ENCODE measurements at regions not wholly inside any gene's neighbourhood (a gene's known extent, or its start where the extent isn't known, plus 50 kb on each side); places are given as distances from the start of the nearest gene placed in this dataset.

- Histone ChIP-seq H4K20me1 (ENCODE audit: insufficient read depth) (no peaks in the 10 kb centered on the region), H3K4me3 (IDR thresholded peaks at IDR 0.05; ENCODE audit: insufficient read depth, low read depth, low read length) (no peak overlapping the region), H3K27ac (no peak overlapping the region), H3K27me3 (ENCODE audit: insufficient read depth, low read depth) (no peaks in the 10 kb centered on the region), H3K36me3 (ENCODE audit: insufficient read depth) (no peaks in the 10 kb centered on the region), H2AFZ (ENCODE audit: low read depth) (no peak overlapping the region), H3K9ac (no peak overlapping the region), H3K79me2 (ENCODE audit: insufficient read depth, low read depth) (no peaks in the 10 kb centered on the region), H3K4me1 (ENCODE audit: low read depth, poor library complexity, severe bottlenecking) (no peaks in the 10 kb centered on the region), H3K4me2 (no peak overlapping the region)
- TF ChIP-seq, protein P1, sequence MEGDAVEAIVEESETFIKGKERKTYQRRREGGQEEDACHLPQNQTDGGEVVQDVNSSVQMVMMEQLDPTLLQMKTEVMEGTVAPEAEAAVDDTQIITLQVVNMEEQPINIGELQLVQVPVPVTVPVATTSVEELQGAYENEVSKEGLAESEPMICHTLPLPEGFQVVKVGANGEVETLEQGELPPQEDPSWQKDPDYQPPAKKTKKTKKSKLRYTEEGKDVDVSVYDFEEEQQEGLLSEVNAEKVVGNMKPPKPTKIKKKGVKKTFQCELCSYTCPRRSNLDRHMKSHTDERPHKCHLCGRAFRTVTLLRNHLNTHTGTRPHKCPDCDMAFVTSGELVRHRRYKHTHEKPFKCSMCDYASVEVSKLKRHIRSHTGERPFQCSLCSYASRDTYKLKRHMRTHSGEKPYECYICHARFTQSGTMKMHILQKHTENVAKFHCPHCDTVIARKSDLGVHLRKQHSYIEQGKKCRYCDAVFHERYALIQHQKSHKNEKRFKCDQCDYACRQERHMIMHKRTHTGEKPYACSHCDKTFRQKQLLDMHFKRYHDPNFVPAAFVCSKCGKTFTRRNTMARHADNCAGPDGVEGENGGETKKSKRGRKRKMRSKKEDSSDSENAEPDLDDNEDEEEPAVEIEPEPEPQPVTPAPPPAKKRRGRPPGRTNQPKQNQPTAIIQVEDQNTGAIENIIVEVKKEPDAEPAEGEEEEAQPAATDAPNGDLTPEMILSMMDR (conservative IDR thresholded peaks at IDR 0.05; ENCODE audit: low read depth, low read length) = no peak
Measured at GRCh38 chr14:25484906-25485305, 435.0 kb upstream of the STXBP6 start.

GRCh38 chr14:25484235-25484634 is 434.3 kb upstream of the STXBP6 start:
- H3K9ac ChIP-seq = no peak overlapping the region
- H3K4me2 ChIP-seq = no peak overlapping the region
- H4K20me1 ChIP-seq (ENCODE audit: insufficient read depth) = no peaks in the 10 kb centered on the region

GRCh38 chr14:25477316-25478098 is 427.6 kb upstream of the STXBP6 start:
- H3K9ac ChIP-seq = no peak overlapping the region
- no peak overlapping the region for H3K27ac ChIP-seq
- H2AFZ ChIP-seq (ENCODE audit: low read depth) = no peak overlapping the region
- H3K4me2 ChIP-seq = no peak overlapping the region
- H3K4me1 ChIP-seq (ENCODE audit: low read depth, poor library complexity, severe bottlenecking) = no peaks in the 10 kb centered on the region
- TF ChIP-seq, protein P1 (conservative IDR thresholded peaks at IDR 0.05; ENCODE audit: low read depth, low read length) = no peak
- no peaks in the 10 kb centered on the region for H3K36me3 ChIP-seq (ENCODE audit: insufficient read depth)
- H3K4me3 ChIP-seq (IDR thresholded peaks at IDR 0.05; ENCODE audit: insufficient read depth, low read depth, low read length) = no peak overlapping the region
- H3K79me2 ChIP-seq (ENCODE audit: insufficient read depth, low read depth) = no peaks in the 10 kb centered on the region
- no peaks in the 10 kb centered on the region for H4K20me1 ChIP-seq (ENCODE audit: insufficient read depth)
- H3K27me3 ChIP-seq (ENCODE audit: insufficient read depth, low read depth) = no peaks in the 10 kb centered on the region

More at GRCh38 chr14:25484235-25484634, 434.3 kb upstream of the STXBP6 start:
- Histone ChIP-seq H3K36me3 (ENCODE audit: insufficient read depth) (no peaks in the 10 kb centered on the region), H2AFZ (ENCODE audit: low read depth) (no peak overlapping the region), H3K27me3 (ENCODE audit: insufficient read depth, low read depth) (no peaks in the 10 kb centered on the region), H3K4me3 (IDR thresholded peaks at IDR 0.05; ENCODE audit: insufficient read depth, low read depth, low read length) (no peak overlapping the region), H3K27ac (no peak overlapping the region), H3K4me1 (ENCODE audit: low read depth, poor library complexity, severe bottlenecking) (no peaks in the 10 kb centered on the region), H3K79me2 (ENCODE audit: insufficient read depth, low read depth) (no peaks in the 10 kb centered on the region)
- TF ChIP-seq, protein P1 (conservative IDR thresholded peaks at IDR 0.05; ENCODE audit: low read depth, low read length) = no peak

DNA sequence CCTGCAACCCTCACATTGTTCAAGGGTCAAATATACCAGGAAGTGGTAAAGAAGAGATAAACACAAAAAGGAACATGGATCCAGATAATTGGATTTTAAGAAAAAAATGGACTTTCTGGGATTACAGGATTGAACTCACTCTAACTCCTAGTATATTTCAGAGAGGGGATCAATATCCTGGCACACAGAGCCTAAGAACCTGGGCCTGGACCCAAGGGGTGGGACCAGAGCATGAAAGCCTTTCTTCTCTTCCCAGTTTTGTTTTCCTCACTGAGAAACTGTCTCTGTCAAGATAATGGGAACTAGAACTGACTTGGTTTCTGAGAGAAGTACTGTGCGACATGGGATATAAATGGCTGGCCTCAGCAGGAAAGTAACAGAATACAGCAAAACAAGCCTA is 422.8 kb upstream of the STXBP6 start:
- H3K27ac ChIP-seq = no peak overlapping the region
- H3K4me2 ChIP-seq = no peak overlapping the region
- peaks cover 4% of the 10 kb centered on the region for H3K4me1 ChIP-seq (ENCODE audit: low read depth, poor library complexity, severe bottlenecking)
- no peaks in the 10 kb centered on the region for H3K36me3 ChIP-seq (ENCODE audit: insufficient read depth)
- H3K4me3 ChIP-seq (IDR thresholded peaks at IDR 0.05; ENCODE audit: insufficient read depth, low read depth, low read length) = no peak overlapping the region
- no peaks in the 10 kb centered on the region for H4K20me1 ChIP-seq (ENCODE audit: insufficient read depth)
- no peaks in the 10 kb centered on the region for H3K79me2 ChIP-seq (ENCODE audit: insufficient read depth, low read depth)
- no peaks in the 10 kb centered on the region for H3K27me3 ChIP-seq (ENCODE audit: insufficient read depth, low read depth)
- TF ChIP-seq, protein P1 (conservative IDR thresholded peaks at IDR 0.05; ENCODE audit: low read depth, low read length) = no peak
- H2AFZ ChIP-seq (ENCODE audit: low read depth) = no peak overlapping the region
- H3K9ac ChIP-seq = no peak overlapping the region
